Breast epithelium (tissue), 3 donors: ENCODE measurements at regions not wholly inside any gene's neighbourhood (a gene's known extent, or its start where the extent isn't known, plus 50 kb on each side); places are given as distances from the start of the nearest gene placed in this dataset.

Source experiments
- CTCF ChIP-seq, 3 donors: fragments of 450-650 bp; IDR thresholded peaks; one replicate each; pipeline ENCODE4 v1.5.1; 2016 to 2017; ENCODE audit warnings: antibody characterized with exemption in 3 of 3, mild to moderate bottlenecking in 3 of 3, moderate library complexity in 3 of 3
- POLR2A ChIP-seq: fragments of 450-650 bp; IDR thresholded peaks from one replicate; pipeline ENCODE4 v1.6.1; 2016; ENCODE audit warnings: antibody characterized with exemption, mild to moderate bottlenecking, moderate library complexity

DNA sequence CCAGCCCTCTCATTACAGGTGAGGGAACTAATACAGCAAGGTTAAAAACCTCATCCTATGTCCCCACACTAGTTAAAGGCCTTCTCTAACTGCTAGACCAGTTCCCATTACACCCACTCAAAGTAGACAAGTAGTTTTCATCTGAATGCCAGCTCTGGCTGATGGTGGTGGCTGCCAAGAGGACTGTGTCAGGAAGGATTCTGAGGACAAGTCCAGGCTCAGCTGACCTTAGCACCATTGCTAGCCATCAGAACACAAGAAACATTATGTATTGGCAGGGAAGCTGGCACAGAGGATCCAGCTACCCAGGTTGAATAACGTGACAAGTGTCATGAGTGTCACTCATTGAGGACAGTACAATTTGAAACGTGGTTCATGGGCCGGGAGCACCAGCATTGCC is 163.4 kb downstream of the HSD17B3 start:
- TF ChIP-seq CTCF (IDR thresholded peaks at IDR 0.05) (no peak), POLR2A (no peak)
